ENCODE measurements at regions not wholly inside any gene's neighbourhood (a gene's known extent, or its start where the extent isn't known, plus 50 kb on each side); places are given as distances from the start of the nearest gene placed in this dataset.
A peak's percentile ranks its signal among the peaks of the same experiment; 100 is the strongest.

GRCh38 chr2:137857881-137858280 is 106.4 kb upstream of the HNMT start:
- H3K27me3 ChIP-seq (ENCODE audit: insufficient read depth, low read length, poor library complexity, severe bottlenecking), result no peaks in the 10 kb centered on the region
- no peaks in the 10 kb centered on the region for H3K9me3 ChIP-seq (ENCODE audit: insufficient read depth, low read depth, low read length)
- no peaks in the 10 kb centered on the region for H3K4me1 ChIP-seq (ENCODE audit: insufficient read depth, low read length, poor library complexity, severe bottlenecking)
- no peaks in the 10 kb centered on the region for H4K20me1 ChIP-seq (ENCODE audit: insufficient read depth, low read length, poor library complexity, severe bottlenecking)
- no peaks in the 10 kb centered on the region for H3K79me2 ChIP-seq (ENCODE audit: insufficient read depth, low read length)
- H3K4me3 ChIP-seq (ENCODE audit: low read length, poor library complexity, severe bottlenecking), result no peak overlapping the region
- no peak overlapping the region for H3K9ac ChIP-seq (ENCODE audit: low read depth, low read length, poor library complexity, severe bottlenecking)
- no peaks in the 10 kb centered on the region for H3F3A ChIP-seq (ENCODE audit: low read depth)
- H3K4me2 ChIP-seq (ENCODE audit: low read depth, low read length, poor library complexity, severe bottlenecking), result no peak overlapping the region
- no peaks in the 10 kb centered on the region for H3K9me2 ChIP-seq (replicated peaks; ENCODE audit: low read depth, low read length)
- H2AFZ ChIP-seq (ENCODE audit: low read length), result no peak overlapping the region
- TF ChIP-seq EZH2phosphoT487 (IDR thresholded peaks at IDR 0.05; ENCODE audit: borderline replicate concordance), result no peak
- TF ChIP-seq CTCF (conservative IDR thresholded peaks at IDR 0.05; ENCODE audit: low read length), result no peak
- H3K36me3 ChIP-seq (ENCODE audit: insufficient read depth, low read length), result no peaks in the 10 kb centered on the region

- Histone ChIP-seq H3K79me2 (ENCODE audit: insufficient read depth, low read length) (no peaks in the 10 kb centered on the region), H4K20me1 (ENCODE audit: insufficient read depth, low read length, poor library complexity, severe bottlenecking) (no peaks in the 10 kb centered on the region), H3K4me1 (ENCODE audit: insufficient read depth, low read length, poor library complexity, severe bottlenecking) (no peaks in the 10 kb centered on the region), H3K9ac (ENCODE audit: low read depth, low read length, poor library complexity, severe bottlenecking) (no peak overlapping the region), H3K4me3 (ENCODE audit: low read length, poor library complexity, severe bottlenecking) (no peak overlapping the region), H3K9me3 (ENCODE audit: insufficient read depth, low read depth, low read length) (no peaks in the 10 kb centered on the region), H3F3A (ENCODE audit: low read depth) (no peaks in the 10 kb centered on the region), H3K27me3 (ENCODE audit: insufficient read depth, low read length, poor library complexity, severe bottlenecking) (no peaks in the 10 kb centered on the region), H3K4me2 (ENCODE audit: low read depth, low read length, poor library complexity, severe bottlenecking) (no peak overlapping the region), H3K9me2 (replicated peaks; ENCODE audit: low read depth, low read length) (no peaks in the 10 kb centered on the region), H3K36me3 (ENCODE audit: insufficient read depth, low read length) (no peaks in the 10 kb centered on the region), H2AFZ (ENCODE audit: low read length) (no peak overlapping the region)
- no peak for TF ChIP-seq EZH2phosphoT487 (IDR thresholded peaks at IDR 0.05; ENCODE audit: borderline replicate concordance)
- no peak for TF ChIP-seq CTCF (conservative IDR thresholded peaks at IDR 0.05; ENCODE audit: low read length)
These were observed 101.6 kb upstream of the HNMT start for GRCh38 chr2:137862651-137863050.

GRCh38 chr2:137865954-137866540 is 98.2 kb upstream of the HNMT start:
- Histone ChIP-seq H2AFZ (ENCODE audit: low read length) (no peak overlapping the region), H3K27me3 (ENCODE audit: insufficient read depth, low read length, poor library complexity, severe bottlenecking) (no peaks in the 10 kb centered on the region), H3K4me2 (ENCODE audit: low read depth, low read length, poor library complexity, severe bottlenecking) (no peak overlapping the region), H3K79me2 (ENCODE audit: insufficient read depth, low read length) (no peaks in the 10 kb centered on the region), H3F3A (ENCODE audit: low read depth) (no peaks in the 10 kb centered on the region), H3K36me3 (ENCODE audit: insufficient read depth, low read length) (no peaks in the 10 kb centered on the region), H3K9me3 (ENCODE audit: insufficient read depth, low read depth, low read length) (no peaks in the 10 kb centered on the region), H3K9ac (ENCODE audit: low read depth, low read length, poor library complexity, severe bottlenecking) (no peak overlapping the region), H3K9me2 (replicated peaks; ENCODE audit: low read depth, low read length) (no peaks in the 10 kb centered on the region), H3K4me1 (ENCODE audit: insufficient read depth, low read length, poor library complexity, severe bottlenecking) (no peaks in the 10 kb centered on the region), H4K20me1 (ENCODE audit: insufficient read depth, low read length, poor library complexity, severe bottlenecking) (no peaks in the 10 kb centered on the region), H3K4me3 (ENCODE audit: low read length, poor library complexity, severe bottlenecking) (no peak overlapping the region)
- TF ChIP-seq EZH2phosphoT487 (IDR thresholded peaks at IDR 0.05; ENCODE audit: borderline replicate concordance) (no peak), CTCF (conservative IDR thresholded peaks at IDR 0.05; ENCODE audit: low read length) (peak; percentile 70)
